ENCODE measurements at regions not wholly inside any gene's neighbourhood (a gene's known extent, or its start where the extent isn't known, plus 50 kb on each side); places are given as distances from the start of the nearest gene placed in this dataset.
"Not testable (repeated sequence)": the region's sequence is repeated elsewhere in the genome, so short reads cannot be mapped to it uniquely, and the experiment has no call there.

DNA sequence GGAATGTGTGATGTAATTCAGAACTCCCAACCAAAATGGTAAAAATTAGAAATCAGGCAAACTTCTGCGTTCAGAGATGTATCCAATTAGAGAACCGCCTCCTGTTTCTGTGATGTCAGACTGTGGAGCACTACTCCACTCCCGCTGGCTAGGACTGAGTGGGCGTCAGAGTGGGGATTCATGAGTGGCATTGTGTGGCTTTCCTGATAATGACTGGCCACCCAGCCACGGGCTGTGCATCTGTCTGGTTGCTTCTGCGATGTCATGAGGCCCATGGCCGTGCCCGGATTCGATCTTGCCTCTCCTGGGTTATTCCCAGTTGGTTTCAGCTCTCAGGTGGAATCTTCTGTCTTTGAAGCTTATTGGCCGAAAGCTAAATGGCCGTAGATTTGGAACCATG lies 87.1 kb upstream of the KCNA1 start:
- DNase-seq (ENCODE audit: low spot score), result no peak

GRCh38 chr12:4824380-4824779 lies 85.3 kb upstream of the KCNA1 start:
- DNase-seq (ENCODE audit: low spot score), result no peak

DNA sequence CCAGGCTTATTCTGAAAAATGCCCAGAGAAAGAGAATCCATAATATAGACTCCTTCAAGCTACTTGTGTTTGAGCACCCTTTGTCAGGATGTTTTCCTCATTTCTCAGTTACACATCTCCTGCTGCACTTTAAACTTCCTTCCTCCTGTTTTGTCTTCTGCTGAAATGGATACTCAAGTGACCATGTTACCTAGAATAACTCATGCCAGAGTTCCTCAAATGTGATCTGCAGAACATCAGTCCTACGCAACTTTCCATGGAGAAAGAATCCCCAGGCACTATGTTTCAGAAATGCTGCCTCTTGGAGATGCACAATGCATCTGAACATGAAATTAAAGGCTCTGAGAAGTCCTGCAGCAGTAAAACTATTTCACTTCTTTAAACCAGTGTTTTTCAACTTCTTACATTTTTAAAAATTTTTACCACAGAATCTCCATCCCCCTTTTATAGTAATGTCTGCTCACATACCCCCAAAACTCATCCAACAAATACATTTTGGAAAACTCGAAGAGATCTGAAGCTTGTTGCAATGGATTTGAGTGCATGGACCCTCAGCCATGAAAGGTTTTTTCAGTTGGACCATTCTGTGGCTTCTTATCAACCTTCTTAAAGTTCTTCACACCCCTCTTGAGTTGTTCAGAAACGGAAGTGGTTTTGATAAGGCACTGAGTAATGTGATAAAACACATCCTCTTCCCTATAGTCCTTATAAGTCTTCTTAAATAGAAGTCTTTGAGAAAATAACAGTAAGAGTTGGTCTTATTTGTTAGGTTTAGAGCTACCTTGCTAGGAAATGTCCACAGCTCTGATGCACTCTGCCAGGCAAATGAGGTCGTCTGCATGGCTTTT lies 84.5 kb upstream of the KCNA1 start:
- DNase-seq (ENCODE audit: low spot score), result no peak

DNA sequence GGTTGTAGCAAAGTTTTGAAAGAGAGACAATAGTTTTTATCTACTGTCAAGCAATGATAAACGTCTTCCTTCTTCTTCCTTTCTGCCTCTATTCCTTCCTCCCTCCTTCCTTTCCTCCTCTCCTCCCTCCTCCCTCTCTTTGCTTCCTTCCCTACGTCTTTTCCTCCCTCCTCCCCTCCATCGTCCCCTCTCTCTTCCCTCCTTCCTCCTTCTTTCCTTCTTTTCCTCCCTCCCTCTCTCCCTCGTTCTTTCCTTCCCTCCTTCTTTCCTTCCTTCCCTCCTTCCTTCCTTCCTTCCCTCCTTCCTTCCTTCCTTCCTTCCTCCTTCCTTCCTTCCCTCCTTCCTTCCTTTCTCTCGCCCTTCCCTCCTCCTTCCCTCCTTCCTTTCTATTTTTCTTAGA lies 82.8 kb upstream of the KCNA1 start:
- DNase-seq (ENCODE audit: low spot score), result no peak

DNA sequence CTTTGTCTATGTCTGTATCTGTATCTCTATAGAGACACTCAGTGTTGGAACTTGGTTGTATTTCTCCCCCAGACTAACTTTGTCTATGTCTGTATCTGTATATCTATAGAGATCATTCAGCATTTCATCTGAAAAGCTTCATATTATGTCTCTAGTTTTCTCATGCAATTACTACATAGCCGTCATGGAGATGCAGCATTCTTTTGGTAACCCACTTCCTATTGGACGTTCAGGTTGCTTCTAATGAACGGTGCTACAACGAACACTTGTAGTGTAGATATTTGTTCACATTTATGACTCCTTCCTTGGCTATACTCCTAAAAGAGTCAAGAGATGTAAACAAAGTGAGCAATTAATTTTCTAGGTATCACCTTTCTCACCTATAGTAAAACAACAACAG lies 81.5 kb upstream of the KCNA1 start:
- no peak for DNase-seq (ENCODE audit: low spot score)

DNA sequence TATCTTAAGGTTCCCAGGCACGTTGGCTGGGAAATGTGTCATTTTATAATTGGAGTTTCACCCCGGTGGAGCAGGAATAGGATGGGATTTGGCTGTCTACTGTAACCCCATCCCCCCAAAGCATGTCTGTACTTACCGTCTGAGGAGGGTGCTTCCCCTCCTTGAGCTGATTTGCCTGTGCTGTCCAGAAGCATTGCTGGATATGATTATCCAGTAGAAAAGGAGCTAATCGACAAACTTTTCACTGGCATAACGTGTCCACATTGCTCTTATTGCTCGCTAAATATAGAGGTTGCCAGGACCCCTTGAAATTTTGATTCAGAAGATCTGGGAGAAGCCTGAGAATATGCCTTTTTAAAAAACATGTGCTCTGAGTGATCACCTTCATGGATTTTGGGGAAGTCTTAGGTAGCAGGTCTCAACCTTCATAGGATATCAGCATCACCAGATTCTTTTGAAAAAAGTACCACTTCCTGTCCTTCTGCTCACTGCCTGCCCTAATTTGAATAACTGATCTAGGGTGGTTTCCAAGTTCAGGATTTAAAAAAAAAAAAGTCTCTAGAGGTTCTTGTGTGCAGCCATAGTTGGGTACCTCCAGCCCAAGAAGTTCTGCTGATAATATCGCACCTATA lies 80.4 kb upstream of the KCNA1 start:
- peak; percentile 66 for DNase-seq (ENCODE audit: low spot score)

GRCh38 chr12:4829793-4830162 lies 79.9 kb upstream of the KCNA1 start:
- DNase-seq (ENCODE audit: low spot score), result no peak

DNA sequence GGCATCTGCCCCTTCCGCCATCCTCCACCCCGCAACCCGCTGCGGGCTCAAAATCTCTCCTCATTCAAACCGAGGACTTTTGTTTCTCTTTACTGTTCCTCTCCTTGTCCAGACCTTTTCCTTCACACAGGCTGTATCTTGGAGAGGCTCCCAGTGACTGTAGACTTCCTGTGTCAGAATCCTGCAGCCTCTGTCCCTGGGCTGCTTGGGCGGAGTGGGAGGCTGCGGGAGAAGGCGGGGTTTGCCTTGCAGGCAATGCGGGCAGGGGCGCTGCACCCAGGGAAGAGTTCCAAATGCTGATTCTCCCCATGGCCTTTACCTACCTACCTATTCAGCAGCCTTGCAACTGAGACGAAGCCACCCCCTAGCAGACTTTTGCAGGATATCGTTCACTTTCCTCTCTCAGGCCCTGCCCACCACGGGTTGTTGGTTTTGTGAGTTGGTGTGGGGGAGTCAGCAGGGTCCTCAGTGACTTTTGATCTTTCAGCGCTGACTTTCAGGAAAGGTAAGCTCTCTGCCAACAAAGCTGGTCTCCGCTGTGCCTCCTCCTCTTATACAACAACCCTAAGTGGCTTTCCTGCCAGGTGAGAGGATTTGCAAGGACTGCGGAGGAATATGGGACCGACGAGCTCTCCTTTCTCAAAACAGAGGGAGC lies 79.0 kb upstream of the KCNA1 start:
- no peak for DNase-seq (ENCODE audit: low spot score)

DNA sequence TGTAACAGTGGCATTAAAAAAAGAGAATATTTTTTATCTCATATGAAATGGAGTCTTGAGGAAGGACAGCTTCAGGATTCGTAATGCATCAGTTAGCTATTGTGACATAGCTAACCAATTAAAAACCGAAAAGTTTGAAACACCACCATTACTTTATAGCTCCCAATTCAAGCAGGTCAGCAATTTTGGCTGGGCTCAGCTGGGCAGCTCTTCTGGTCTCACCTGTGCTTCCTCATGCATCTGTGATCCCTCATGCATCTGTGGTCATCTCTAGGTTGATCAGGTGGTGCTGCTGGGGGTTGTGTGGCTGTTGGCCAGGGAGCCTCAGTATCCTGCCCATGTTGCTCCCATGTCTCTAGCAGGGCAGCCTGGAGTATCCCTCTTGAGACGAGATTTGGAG lies 76.7 kb upstream of the KCNA1 start:
- no peak for DNase-seq (ENCODE audit: low spot score)

- DNase-seq (ENCODE audit: low spot score), result no peak
Observed at GRCh38 chr12:4833524-4833923, 76.2 kb upstream of the KCNA1 start.

DNA sequence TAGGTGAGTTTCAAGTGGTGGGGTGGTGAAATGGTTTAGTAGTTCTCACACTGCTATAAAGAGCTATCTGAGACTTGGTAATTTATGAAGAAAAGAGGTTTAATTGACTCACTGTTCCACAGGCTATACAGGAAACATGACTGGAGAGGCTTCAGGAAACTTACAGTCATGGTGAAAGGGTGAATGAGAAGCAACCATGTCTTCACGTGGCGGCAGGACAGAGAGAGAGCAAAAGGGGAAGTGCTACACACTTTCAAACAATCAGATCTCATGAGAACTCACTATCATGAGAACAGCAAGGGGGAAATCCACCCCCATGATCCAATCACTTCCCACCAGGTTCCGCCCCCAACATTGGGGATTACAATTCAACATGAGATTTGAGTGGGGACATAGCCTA lies 67.3 kb upstream of the KCNA1 start:
- DNase-seq (ENCODE audit: low spot score), result not testable (repeated sequence)

- no peak for DNase-seq (ENCODE audit: low spot score)
Observed at GRCh38 chr12:4843907-4844306, 65.8 kb upstream of the KCNA1 start.

DNA sequence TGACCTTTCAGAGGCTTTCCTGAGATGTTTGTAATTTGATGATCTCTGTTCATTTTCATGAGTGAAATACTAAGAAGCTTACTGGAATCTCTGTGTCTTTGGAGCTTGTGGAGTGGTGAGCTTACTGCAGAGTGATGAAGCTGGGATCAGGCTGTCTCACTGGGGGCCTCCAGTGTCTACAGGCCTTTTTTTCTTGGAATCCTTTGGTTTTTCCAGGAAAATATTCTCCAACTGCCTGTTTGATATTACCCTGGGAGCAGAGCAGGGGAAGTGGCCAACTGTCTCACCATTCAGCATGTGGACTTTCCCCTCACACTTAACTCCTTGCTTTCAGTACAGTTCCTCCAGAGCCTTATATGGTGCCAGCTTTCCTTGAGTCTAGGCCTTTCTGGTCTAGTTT lies 62.0 kb upstream of the KCNA1 start:
- DNase-seq (ENCODE audit: low spot score), result no peak

GRCh38 chr12:4849115-4849541 lies 60.6 kb upstream of the KCNA1 start:
- no peak for DNase-seq (ENCODE audit: low spot score)

GRCh38 chr12:4849795-4850345 lies 59.8 kb upstream of the KCNA1 start:
- DNase-seq (ENCODE audit: low spot score), result no peak

- no peak for DNase-seq (ENCODE audit: low spot score)
Observed at GRCh38 chr12:4850857-4851380, 58.8 kb upstream of the KCNA1 start.

- DNase-seq (ENCODE audit: low spot score), result no peak
Observed at GRCh38 chr12:4852308-4852707, 57.4 kb upstream of the KCNA1 start.

GRCh38 chr12:4852911-4853310 lies 56.8 kb upstream of the KCNA1 start:
- DNase-seq (ENCODE audit: low spot score), result no peak

DNA sequence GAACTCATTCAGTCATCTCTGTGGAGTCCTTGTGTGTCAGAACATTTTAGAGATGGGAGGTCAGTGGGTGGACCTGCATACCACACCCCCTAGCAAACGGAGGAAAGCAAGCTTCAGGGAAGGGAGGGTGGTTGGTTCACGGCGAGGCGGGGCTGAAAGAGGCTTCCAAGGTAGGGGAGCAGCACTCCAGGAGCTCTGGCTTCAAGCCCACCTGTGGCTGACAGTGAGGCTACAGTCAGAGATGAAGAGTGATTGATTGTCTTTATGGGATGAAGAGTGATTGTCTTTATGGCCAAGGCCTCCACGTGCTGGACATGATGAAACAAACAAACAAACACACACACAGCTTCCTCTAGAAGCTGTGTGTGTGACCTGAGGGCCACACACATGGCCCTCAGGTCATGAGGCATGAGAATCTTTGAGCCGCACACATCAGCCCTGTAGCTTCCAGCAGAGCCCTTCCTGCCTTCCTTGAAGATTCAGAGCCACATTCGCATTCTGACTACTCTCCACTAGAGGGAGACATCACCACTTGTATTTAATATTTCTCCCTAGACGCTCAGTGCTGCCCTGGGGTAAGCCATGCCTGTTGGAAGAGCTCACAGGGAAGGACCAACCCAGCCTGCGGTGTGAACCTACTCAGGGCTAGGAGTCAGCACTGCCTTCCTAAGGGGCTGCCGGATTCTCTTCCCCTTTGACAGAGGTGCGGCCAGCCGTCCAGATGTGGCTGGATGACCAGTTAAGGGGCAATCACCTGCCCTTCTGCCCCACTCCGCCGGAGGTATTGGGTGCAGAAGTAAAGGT lies 54.4 kb upstream of the KCNA1 start:
- peak; percentile 81 for DNase-seq (ENCODE audit: low spot score)

DNA sequence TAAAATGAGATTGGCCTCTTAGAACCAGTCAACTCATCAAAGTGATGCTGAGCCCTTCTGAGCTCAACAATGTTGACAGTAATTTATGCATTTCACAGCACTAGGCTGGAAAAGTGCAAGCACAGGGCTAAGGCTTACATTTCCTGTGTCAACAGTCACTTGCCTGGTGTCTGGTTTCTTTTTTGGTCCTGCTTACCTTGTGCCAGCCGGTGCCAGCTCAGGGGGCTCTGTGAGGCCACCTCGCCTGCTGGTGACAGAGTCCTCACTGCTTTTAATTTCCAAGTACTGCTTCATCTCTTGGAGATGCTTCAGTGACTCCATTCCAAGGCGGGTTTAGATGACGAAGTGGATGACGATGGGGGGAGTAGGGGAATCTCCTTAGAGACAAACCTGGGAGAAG lies 53.1 kb upstream of the KCNA1 start:
- DNase-seq (ENCODE audit: low spot score), result no peak

DNA sequence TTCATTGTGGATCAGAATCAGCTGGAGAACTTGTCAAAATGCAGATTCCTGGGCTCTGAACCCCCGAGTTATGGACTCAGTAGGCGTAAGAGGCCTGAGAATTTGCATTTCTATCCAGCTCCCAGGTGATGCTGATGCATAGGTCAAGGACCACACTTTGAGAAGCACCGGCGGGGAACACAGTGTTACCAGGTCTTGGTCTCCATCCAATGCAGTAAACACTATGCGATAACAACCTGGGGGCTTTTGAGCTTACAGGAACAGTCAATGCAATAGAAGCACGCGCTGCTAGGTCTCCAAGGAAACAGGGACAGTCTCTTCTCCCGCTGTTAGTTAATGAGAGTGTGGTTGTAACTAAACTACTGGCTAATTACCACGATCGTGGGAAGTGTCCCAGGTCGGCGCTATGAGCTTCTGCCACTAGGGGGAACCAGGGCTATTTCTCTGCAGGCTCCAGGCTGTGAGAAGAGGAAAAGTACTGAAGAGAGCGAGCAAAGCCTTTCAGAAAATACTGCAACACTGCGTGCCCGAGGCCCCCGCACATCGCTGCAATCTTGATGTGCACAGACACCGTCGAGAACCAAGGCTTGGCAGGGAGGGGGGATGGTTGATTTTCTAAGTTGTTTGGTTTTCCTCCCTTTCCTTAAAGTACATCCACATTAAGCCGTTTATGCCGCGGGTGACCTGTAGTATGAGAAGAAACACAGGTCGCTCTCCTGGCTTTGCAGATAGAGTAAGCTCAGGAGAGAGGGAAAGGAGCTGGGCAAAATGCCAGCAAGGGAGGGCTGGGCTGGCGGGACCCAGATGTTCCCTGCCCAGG lies 52.0 kb upstream of the KCNA1 start:
- DNase-seq (ENCODE audit: low spot score), result peak; percentile 76

All from activated CD4-positive, alpha-beta T cell treated with anti-CD3 and anti-CD28 coated beads, Interleukin-2, Interleukin-4, amounts not matched to agents 100 ng/mL and 50 ng/mL, durations not matched to agents 16 hours and 8 hours (primary cell).